ENCODE measurements at regions not wholly inside any gene's neighbourhood (a gene's known extent, or its start where the extent isn't known, plus 50 kb on each side); places are given as distances from the start of the nearest gene placed in this dataset.

- DNase-seq (ENCODE audit: low spot score) = no peak
Observed at GRCh38 chr1:193666485-193667083, 480.2 kb upstream of the B3GALT2 start.

DNA sequence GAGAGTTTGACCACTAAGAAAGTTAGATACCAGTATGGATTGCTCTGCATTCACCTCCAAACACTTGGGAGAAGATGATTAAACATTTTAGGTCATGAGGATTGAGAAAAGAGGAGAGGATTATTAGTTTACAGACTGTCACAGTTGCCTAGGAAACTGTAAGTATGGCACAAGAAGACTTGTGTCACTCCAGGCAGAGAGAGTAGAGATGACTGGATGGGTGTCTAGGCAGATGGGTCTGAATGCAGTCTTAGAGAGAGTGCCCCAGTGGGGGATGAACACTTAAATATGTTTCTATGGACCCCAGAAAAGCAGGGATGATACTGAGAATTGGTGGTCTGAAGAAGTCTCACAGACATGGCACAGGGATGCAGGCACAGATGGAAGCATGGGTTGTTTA, 477.6 kb upstream of the B3GALT2 start:
- DNase-seq (ENCODE audit: low spot score) = no peak

- no peak for DNase-seq (ENCODE audit: low spot score)
Observed at GRCh38 chr1:193662030-193662429, 475.6 kb upstream of the B3GALT2 start.

DNA sequence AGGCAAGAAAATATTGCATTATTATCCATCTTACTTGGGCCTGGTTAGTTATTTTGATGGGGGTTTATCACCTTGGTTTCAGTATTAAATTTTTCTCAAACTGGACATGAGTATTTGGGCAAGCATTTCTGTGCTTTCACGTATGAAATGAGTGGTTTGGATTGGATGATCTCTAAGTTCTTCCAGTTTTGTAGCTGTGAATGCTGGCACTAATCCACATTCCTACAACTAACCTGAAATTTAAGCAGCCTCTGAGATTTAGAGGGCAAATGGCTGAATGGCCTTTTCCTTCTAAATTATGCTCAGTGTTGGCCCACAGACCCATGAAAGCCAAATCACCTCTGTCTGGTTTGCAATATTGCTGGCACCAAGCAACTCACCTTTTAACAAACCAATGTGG, 475.0 kb upstream of the B3GALT2 start:
- DNase-seq (ENCODE audit: low spot score) = no peak

- DNase-seq (ENCODE audit: low spot score) = no peak
Observed at GRCh38 chr1:193660428-193660827, 474.0 kb upstream of the B3GALT2 start.

GRCh38 chr1:193658691-193659090, 472.3 kb upstream of the B3GALT2 start:
- peak; percentile 24 for DNase-seq (ENCODE audit: low spot score)

DNA sequence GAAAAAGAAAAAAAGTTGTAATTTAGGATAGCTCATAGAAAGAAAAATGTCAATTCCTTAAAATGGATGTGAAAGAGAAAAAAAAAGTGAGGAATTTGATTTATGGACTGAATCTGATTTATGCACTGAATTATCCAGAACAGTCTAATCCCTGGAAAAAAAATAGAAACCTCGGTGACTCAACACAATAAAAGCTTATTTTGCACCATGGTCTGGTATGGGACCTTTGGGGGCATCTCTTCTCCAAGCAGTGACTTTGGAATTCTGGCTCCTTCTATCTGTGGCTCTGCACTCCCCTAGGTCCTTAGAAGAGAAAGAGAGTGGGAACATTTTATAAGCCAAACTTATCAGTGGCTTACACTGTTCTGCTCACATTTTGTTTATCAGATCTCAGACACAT, 471.7 kb upstream of the B3GALT2 start:
- DNase-seq (ENCODE audit: low spot score) = no peak

DNA sequence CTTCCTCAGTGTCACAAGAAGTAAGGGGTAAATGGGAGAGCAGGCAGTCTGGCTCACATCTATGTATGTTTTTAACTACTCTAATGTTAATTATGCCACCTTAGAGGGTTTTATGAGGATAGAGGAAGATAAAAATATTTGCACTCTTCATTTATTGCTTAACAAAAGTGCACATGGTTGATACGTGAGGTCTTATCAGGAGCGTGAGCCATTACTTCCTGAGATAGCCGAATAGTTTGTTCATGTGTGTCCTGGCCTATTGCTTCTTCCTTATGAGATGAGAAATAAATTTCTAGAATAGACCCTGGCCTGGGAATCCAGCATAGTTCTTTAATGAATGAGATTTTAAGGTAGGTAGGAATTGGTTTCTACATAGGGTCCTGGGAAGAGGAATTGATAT, 471.1 kb upstream of the B3GALT2 start:
- no peak for DNase-seq (ENCODE audit: low spot score)

- no peak for DNase-seq (ENCODE audit: low spot score)
Observed at GRCh38 chr1:193656841-193657240, 470.4 kb upstream of the B3GALT2 start.

DNA sequence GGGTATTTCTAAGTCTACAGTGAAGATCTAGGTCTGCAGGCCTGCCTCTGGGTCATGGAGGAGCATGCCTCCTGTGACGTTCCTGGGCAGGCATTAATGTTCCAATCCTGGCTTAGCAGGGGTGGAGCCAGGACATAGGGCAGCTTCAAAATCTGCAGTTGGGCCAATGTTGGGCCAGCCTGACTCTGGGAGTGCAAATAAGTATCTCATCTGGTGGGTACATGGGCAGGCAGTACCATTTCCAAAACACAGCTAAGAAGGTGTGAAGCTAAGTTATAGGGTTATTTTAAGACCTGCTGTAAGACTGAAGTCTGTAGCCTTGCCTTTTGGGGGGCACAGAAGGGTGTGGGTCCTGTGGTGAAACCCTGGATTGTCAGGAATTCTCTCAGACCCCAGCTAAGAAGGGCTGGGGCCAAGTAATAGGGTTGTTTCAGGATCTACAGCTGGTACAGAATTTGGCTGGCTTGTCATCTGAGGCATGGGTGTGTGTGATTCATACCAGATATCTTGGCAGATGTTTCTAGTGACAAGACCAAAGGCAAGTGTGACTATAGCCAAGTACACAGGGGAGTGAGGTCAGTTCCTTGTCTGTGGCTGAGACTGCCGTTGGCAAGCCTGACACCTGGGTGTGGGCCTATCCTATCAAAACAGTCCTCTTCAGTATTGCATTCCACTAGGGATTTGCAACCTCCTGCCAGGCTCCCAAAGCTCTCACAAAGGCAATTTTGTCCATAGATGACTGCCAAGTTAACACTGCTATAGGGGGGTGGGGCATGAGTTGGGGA, 468.7 kb upstream of the B3GALT2 start:
- no peak for DNase-seq (ENCODE audit: low spot score)

GRCh38 chr1:193649587-193649986, 463.2 kb upstream of the B3GALT2 start:
- DNase-seq (ENCODE audit: low spot score) = no peak

GRCh38 chr1:193634876-193635275, 448.5 kb upstream of the B3GALT2 start:
- no peak for DNase-seq (ENCODE audit: low spot score)

GRCh38 chr1:193634470-193634869, 448.1 kb upstream of the B3GALT2 start:
- DNase-seq (ENCODE audit: low spot score) = no peak

DNA sequence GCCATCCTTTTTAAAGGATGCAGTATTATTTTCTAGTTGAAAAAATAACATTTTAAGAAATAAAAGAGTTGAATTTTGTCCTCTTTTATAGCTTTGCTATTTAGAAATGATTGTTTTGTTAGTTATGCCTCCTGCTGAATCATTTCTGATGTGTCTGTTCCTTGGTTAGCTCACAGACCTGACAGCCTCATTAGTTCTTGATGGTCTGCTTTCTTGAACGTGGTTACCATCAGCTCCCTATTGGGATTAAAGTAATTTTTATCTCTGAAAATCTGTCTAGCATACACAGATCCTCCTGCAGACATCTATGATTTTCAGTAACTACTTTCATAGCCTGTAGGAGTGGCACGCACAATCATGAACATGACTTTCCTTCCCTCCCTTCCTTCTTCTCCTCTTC, 447.6 kb upstream of the B3GALT2 start:
- DNase-seq (ENCODE audit: low spot score) = no peak

DNA sequence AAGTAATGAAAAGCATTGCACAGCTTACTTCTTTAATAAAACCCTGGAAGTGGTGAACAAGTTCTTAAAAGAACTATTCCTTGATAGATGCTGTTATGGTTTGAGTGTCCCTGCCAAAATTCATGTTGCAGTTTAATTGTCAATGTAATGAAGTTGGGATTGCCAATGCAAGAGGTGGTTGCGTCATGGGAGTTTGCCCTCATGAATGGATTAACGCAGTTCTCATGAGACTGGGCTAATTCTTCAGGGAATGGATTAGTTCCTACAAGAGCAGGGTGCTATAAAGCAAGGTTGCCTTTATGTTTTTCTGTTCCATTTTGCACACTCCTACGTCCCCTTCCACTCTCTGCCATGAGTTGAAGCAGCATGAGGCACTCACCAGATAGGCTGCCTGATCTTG, 446.7 kb upstream of the B3GALT2 start:
- DNase-seq (ENCODE audit: low spot score) = no peak

GRCh38 chr1:193631306-193631705, 444.9 kb upstream of the B3GALT2 start:
- no peak for DNase-seq (ENCODE audit: low spot score)

GRCh38 chr1:193629875-193630274, 443.5 kb upstream of the B3GALT2 start:
- DNase-seq (ENCODE audit: low spot score) = peak; percentile 3

GRCh38 chr1:193626695-193627094, 440.3 kb upstream of the B3GALT2 start:
- DNase-seq (ENCODE audit: low spot score) = no peak

GRCh38 chr1:193625255-193625654, 438.8 kb upstream of the B3GALT2 start:
- DNase-seq (ENCODE audit: low spot score) = no peak

DNA sequence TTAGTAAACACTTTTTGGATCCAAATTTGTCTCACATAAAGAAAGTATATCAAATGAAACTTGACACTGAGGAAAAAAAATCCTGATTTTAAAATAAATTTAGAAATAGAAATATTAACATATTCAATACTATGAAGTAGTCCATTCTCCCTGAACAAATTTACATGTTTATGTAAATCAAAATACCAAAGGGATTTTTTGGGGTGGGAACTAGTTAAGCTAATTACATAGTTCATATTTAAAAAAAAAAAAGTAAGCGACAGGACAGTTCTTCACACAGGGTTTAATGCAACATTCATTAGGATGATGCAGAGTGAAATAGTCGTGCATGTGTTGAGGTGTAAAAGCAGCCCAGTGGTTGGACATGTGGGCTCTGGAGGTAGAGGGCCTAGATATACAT, 433.5 kb upstream of the B3GALT2 start:
- DNase-seq (ENCODE audit: low spot score) = no peak

GRCh38 chr1:193614817-193615216, 428.4 kb upstream of the B3GALT2 start:
- DNase-seq (ENCODE audit: low spot score) = no peak

DNA sequence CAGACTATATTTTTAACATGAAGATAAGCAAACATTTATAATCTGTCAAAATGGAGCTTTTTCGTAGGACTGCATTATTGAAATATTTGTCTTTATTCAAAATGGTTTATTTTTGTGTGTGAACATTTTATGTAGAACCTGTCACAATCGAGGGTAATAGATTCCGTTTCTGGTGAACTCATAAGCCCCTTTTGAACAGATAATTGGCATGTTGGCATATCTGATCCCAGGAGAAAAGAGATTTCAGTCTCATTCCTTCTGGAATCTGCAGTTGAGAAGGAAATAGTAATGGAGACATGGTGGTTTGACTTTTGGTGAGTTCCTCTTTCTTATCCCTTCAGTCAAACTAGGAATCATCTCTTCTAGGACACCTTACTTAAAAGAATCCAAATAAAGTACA, 427.9 kb upstream of the B3GALT2 start:
- no peak for DNase-seq (ENCODE audit: low spot score)

- no peak for DNase-seq (ENCODE audit: low spot score)
Observed at GRCh38 chr1:193613041-193613440, 426.6 kb upstream of the B3GALT2 start.

GRCh38 chr1:193609592-193609991, 423.2 kb upstream of the B3GALT2 start:
- no peak for DNase-seq (ENCODE audit: low spot score)
